GM12892 (cell line): ENCODE measurements at regions not wholly inside any gene's neighbourhood (a gene's known extent, or its start where the extent isn't known, plus 50 kb on each side); places are given as distances from the start of the nearest gene placed in this dataset.

Experiments used
- POLR2AphosphoS5 ChIP-seq: IDR thresholded peaks from 2 replicates; pipeline ENCODE4 v1.6.1; 2011; ENCODE audit warnings: low read depth, low read length, control low read depth
- TAF1 ChIP-seq: IDR thresholded peaks from 2 replicates; pipeline ENCODE4 v1.6.1; 2011; ENCODE audit warnings: low read depth, mild to moderate bottlenecking, control low read depth, low read length, borderline replicate concordance

- TF ChIP-seq POLR2AphosphoS5 (no peak), TAF1 (no peak)
Measured at GRCh38 chr14:45897439-45897838, 644.4 kb upstream of the MIS18BP1 start.
